Glutamatergic neuron (in vitro differentiated cells): ENCODE measurements at regions not wholly inside any gene's neighbourhood (a gene's known extent, or its start where the extent isn't known, plus 50 kb on each side); places are given as distances from the start of the nearest gene placed in this dataset.

ENCODE experiments used
- DNase-seq: peaks from one replicate; pipeline ENCODE4 v3.0.0; 2022
- H3K27ac Mint-ChIP-seq: one replicate; pipeline ENCODE4 v1.8.0; 2020; ENCODE audit warnings: mild to moderate bottlenecking, mixed read lengths, inconsistent platforms; ENCODE audit not compliant: unreplicated experiment
- H3K27me3 Mint-ChIP-seq: one replicate; pipeline ENCODE4 v1.8.0; 2020; ENCODE audit warnings: mild to moderate bottlenecking, moderate library complexity, mixed read lengths, inconsistent platforms; ENCODE audit not compliant: unreplicated experiment
- H3K36me3 Mint-ChIP-seq: one replicate; pipeline ENCODE4 v1.8.0; 2020; ENCODE audit warnings: mild to moderate bottlenecking, mixed read lengths, inconsistent platforms; ENCODE audit not compliant: unreplicated experiment
- H3K4me1 Mint-ChIP-seq: one replicate; pipeline ENCODE4 v1.8.0; 2020; ENCODE audit warnings: mild to moderate bottlenecking, low read depth, mixed read lengths, inconsistent platforms; ENCODE audit not compliant: unreplicated experiment
- H3K4me3 Mint-ChIP-seq: one replicate; pipeline ENCODE4 v1.8.0; 2020; ENCODE audit warnings: mild to moderate bottlenecking, mixed read lengths, inconsistent platforms; ENCODE audit not compliant: unreplicated experiment
- H3K9me3 Mint-ChIP-seq: one replicate; pipeline ENCODE4 v1.8.0; 2020; ENCODE audit warnings: mild to moderate bottlenecking, moderate library complexity, mixed read lengths, inconsistent platforms; ENCODE audit not compliant: unreplicated experiment
- CTCF ChIP-seq: fragments of 200-600 bp; sonication (generic); IDR thresholded peaks from one replicate; pipeline ENCODE4 v1.5.0; 2021; ENCODE audit not compliant: partially characterized antibody, unreplicated experiment

DNA sequence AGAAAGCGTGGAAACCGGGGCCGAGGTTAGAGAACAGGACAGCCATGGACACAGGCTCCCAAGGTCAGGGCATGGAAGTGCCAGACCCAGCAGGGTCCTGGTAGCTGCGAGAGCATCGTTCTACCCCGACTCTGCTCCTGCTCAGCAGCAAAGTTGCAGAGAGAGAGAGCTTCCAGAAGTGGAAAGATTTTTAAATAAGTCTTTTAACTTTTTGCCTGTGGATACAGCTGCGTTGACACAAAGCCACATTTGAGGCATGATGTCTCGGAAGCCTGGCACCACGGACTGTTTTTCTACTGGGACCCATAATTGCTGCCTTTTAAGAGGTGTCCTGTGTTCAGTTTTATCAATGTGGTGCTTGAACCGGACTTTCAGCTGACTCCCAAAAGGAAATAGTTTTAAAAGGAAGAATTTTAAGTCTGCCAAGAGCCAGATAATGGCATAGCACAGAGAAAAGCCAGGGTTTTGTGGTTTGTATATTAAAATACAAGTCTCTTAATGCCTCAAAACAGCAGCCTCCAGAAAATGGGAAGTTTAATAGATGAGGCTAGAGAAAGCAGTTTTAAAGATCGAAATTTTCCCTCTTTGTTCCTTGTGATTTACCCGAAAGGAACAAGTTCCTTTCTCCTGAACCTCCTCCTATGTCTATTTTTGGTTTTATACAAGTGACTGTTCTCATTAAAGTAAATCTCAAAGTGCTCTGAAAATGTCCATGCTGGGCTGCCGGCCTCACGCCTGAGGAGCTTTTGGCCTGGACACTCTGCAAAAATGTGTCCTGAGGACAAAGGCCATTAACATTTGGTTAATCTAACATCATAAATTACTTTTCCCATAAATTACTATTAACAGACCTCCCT is 91.5 kb downstream of the RIN2 start:
- Mint-ChIP-seq H3K4me1 (peaks cover 42% of the 10 kb centered on the region), H3K9me3 (peaks cover 17% of the 10 kb centered on the region), H3K27me3 (peaks cover 11% of the 10 kb centered on the region), H3K36me3 (peaks cover 3% of the 10 kb centered on the region), H3K4me3 (peak overlapping the region; percentile 63), H3K27ac (peak overlapping the region; percentile 96)
- no peak for TF ChIP-seq CTCF
- DNase-seq = no peak

- H3K9me3 Mint-ChIP-seq = peaks cover 15% of the 10 kb centered on the region
- TF ChIP-seq CTCF = no peak
- H3K36me3 Mint-ChIP-seq = no peaks in the 10 kb centered on the region
- peaks cover 42% of the 10 kb centered on the region for H3K4me1 Mint-ChIP-seq
- H3K4me3 Mint-ChIP-seq = peak overlapping the region; percentile 59
- peak; percentile 84 for DNase-seq
- H3K27me3 Mint-ChIP-seq = peaks cover 9% of the 10 kb centered on the region
- H3K27ac Mint-ChIP-seq = peak overlapping the region; percentile 96
Observed at GRCh38 chr20:19850198-19850533, 92.1 kb downstream of the RIN2 start.

- H3K27ac Mint-ChIP-seq = peak overlapping the region; percentile 96
- no peak overlapping the region for H3K4me3 Mint-ChIP-seq
- peaks cover 8% of the 10 kb centered on the region for H3K27me3 Mint-ChIP-seq
- peaks cover 13% of the 10 kb centered on the region for H3K9me3 Mint-ChIP-seq
- no peak for DNase-seq
- peaks cover 38% of the 10 kb centered on the region for H3K4me1 Mint-ChIP-seq
- H3K36me3 Mint-ChIP-seq = peaks cover 3% of the 10 kb centered on the region
- no peak for TF ChIP-seq CTCF
Observed at GRCh38 chr20:19851861-19852260, 93.8 kb downstream of the RIN2 start.

GRCh38 chr20:19855416-19855815 is 97.4 kb downstream of the RIN2 start:
- TF ChIP-seq CTCF = no peak
- DNase-seq = no peak
- Mint-ChIP-seq H3K9me3 (peaks cover 7% of the 10 kb centered on the region), H3K4me3 (no peak overlapping the region), H3K27me3 (peaks cover 5% of the 10 kb centered on the region), H3K27ac (peak overlapping the region; percentile 11), H3K4me1 (peaks cover 19% of the 10 kb centered on the region), H3K36me3 (peaks cover 8% of the 10 kb centered on the region)
